IMR-90 (cell line): ENCODE measurements at regions not wholly inside any gene's neighbourhood (a gene's known extent, or its start where the extent isn't known, plus 50 kb on each side); places are given as distances from the start of the nearest gene placed in this dataset.

Source experiments
- ATAC-seq: fragments of 200-7000 bp; cut with Tn5 transposase; 2 replicates; pipeline ENCODE4 v1.9.1; 2020; ENCODE audit warnings: low read depth, mild to moderate bottlenecking, moderate library complexity
- BruUV-seq: library from RNA; stranded (reverse); fragments of 400-500 nt; replicated peaks from 2 replicates; lab custom pipeline; 2021; lab: Mats Ljungman, UMichigan
- CTCF ChIA-PET: fragments of 300-600 bp; formaldehyde crosslinking; extraction: SDS; loops from one replicate; lab custom pipeline; 2021; ENCODE audit warnings: antibody characterized with exemption; lab: Yijun Ruan, JAX
- POLR2A ChIA-PET: fragments of 300-600 bp; sonication (Branson Sonifier 250); formaldehyde crosslinking; loops from one replicate; lab custom pipeline; 2022; ENCODE audit warnings: antibody characterized with exemption; ENCODE audit not compliant: unreplicated experiment; lab: Charles Lee
- DNase-seq: peaks from one replicate; pipeline ENCODE4 v3.0.0; 2013
- H2AFZ ChIP-seq: replicated peaks from 2 replicates; pipeline ENCODE3; 2013; ENCODE audit warnings: low read length, mild to moderate bottlenecking; ENCODE audit not compliant: poor library complexity
- H2AK5ac ChIP-seq: 2 replicates; pipeline ENCODE4 v1.6.1; 2013; ENCODE audit warnings: low read depth, low read length, inconsistent platforms
- H2AK9ac ChIP-seq: replicated peaks from 2 replicates; pipeline ENCODE3; 2013; ENCODE audit warnings: mild to moderate bottlenecking, low read depth, low read length, moderate library complexity; ENCODE audit not compliant: poor library complexity
- H2BK120ac ChIP-seq: 2 replicates; pipeline ENCODE4 v1.6.1; 2013; ENCODE audit warnings: low read depth, low read length, inconsistent platforms
- H2BK15ac ChIP-seq: 3 replicates; pipeline ENCODE4 v1.6.1; 2013; ENCODE audit warnings: low read depth, low read length, inconsistent platforms
- H2BK20ac ChIP-seq: 2 replicates; pipeline ENCODE4 v1.6.1; 2013; ENCODE audit warnings: low read depth, mild to moderate bottlenecking, inconsistent platforms, low read length, moderate library complexity
- H2BK5ac ChIP-seq: 2 replicates; pipeline ENCODE4 v1.6.1; 2013; ENCODE audit warnings: mild to moderate bottlenecking, low read depth, low read length, inconsistent platforms; ENCODE audit not compliant: poor library complexity, severe bottlenecking
- H3K14ac ChIP-seq: replicated peaks from 2 replicates; pipeline ENCODE4 v1.6.1; 2013; ENCODE audit warnings: low read depth, low read length, inconsistent platforms
- H3K18ac ChIP-seq: 2 replicates; pipeline ENCODE4 v1.6.1; 2013; ENCODE audit warnings: low read depth, low read length, control low read depth
- H3K23ac ChIP-seq: 2 replicates; pipeline ENCODE4 v1.6.1; 2013; ENCODE audit warnings: low read depth, low read length, inconsistent platforms
- H3K27ac ChIP-seq: 2 replicates; pipeline ENCODE4 v1.5.1; 2013; ENCODE audit warnings: mild to moderate bottlenecking, control low read depth, low read length; ENCODE audit not compliant: insufficient read depth
- H3K27me3 ChIP-seq: 2 replicates; pipeline ENCODE4 v1.6.1; 2013; ENCODE audit warnings: low read length; ENCODE audit not compliant: control insufficient read depth, insufficient read depth
- H3K36me3 ChIP-seq: 2 replicates; pipeline ENCODE4 v1.6.1; 2013; ENCODE audit warnings: low read length, mixed read lengths; ENCODE audit not compliant: control insufficient read depth, insufficient read depth
- H3K4ac ChIP-seq: 2 replicates; pipeline ENCODE4 v1.6.1; 2013; ENCODE audit warnings: low read depth, low read length, inconsistent platforms
- H3K4me1 ChIP-seq: 2 replicates; pipeline ENCODE4 v1.6.1; 2013; ENCODE audit warnings: low read length, mixed read lengths; ENCODE audit not compliant: control insufficient read depth, insufficient read depth
- H3K4me2 ChIP-seq: 2 replicates; pipeline ENCODE4 v1.6.1; 2013; ENCODE audit warnings: low read depth, mild to moderate bottlenecking, control low read depth, low read length, moderate library complexity
- H3K4me3 ChIP-seq: 2 replicates; pipeline ENCODE4 v1.5.1; 2013; ENCODE audit warnings: low read depth, mild to moderate bottlenecking, control low read depth, low read length, moderate library complexity; ENCODE audit not compliant: insufficient read depth
- H3K56ac ChIP-seq: 2 replicates; pipeline ENCODE4 v1.6.1; 2013; ENCODE audit warnings: low read length, inconsistent platforms; ENCODE audit not compliant: insufficient read depth; ENCODE audit errors: extremely low read depth
- H3K79me1 ChIP-seq, 2 experiments: 2 replicates each; pipeline ENCODE4 v1.6.1; 2013; ENCODE audit warnings: low read length in 2 of 2, inconsistent platforms in 1 of 2, low read depth in 1 of 2
- H3K9ac ChIP-seq: 2 replicates; pipeline ENCODE4 v1.6.1; 2013; ENCODE audit warnings: low read depth, low read length, control low read depth
- H3K9me1 ChIP-seq: 2 replicates; pipeline ENCODE4 v1.6.1; 2013; ENCODE audit warnings: low read length, inconsistent platforms; ENCODE audit not compliant: insufficient read depth
- H3K9me3 ChIP-seq: 2 replicates; pipeline ENCODE4 v1.6.1; 2013; ENCODE audit warnings: low read length; ENCODE audit not compliant: control insufficient read depth, insufficient read depth
- H4K20me1 ChIP-seq: 2 replicates; pipeline ENCODE4 v1.6.1; 2013; ENCODE audit warnings: low read length, inconsistent platforms; ENCODE audit not compliant: insufficient read depth
- H4K5ac ChIP-seq: 2 replicates; pipeline ENCODE4 v1.6.1; 2013; ENCODE audit warnings: mild to moderate bottlenecking, low read depth, low read length, control low read depth
- H4K8ac ChIP-seq, 2 experiments: 2 replicates each; pipeline ENCODE4 v1.6.1; 2013; ENCODE audit warnings: low read depth in 2 of 2, low read length in 2 of 2, control low read depth in 1 of 2, inconsistent platforms in 1 of 2
- H4K91ac ChIP-seq: 2 replicates; pipeline ENCODE4 v1.6.1; 2013; ENCODE audit warnings: low read depth, low read length, inconsistent platforms; ENCODE audit not compliant: insufficient read depth
- RFX5 ChIP-seq: IDR thresholded peaks from 2 replicates; pipeline ENCODE4 v1.8.0; 2012; ENCODE audit warnings: low read depth, mild to moderate bottlenecking, low read length, moderate library complexity
- WGBS, 2 experiments: methylation state at CpG; one replicate each; pipeline versions ENCODE4 v1.1.5 to v1.1.7; 2013; ENCODE audit warnings: missing lambda C conversion rate in 2 of 2; ENCODE audit not compliant: insufficient read length in 1 of 2; ENCODE audit errors: extremely low coverage in 2 of 2; 5-methylcytosine and 5-hydroxymethylcytosine counted together
- dilution Hi-C: fragments of 300-500 bp; cut with HindIII; formaldehyde crosslinking; loops from one replicate; pipeline ENCODE4 v1.14.3; 2018; ENCODE audit warnings: low sequenced_read_pairs; ENCODE audit not compliant: unreplicated experiment
- in situ Hi-C: fragments of 300-500 bp; cut with MboI; formaldehyde crosslinking; loops from 3 replicates; pipeline ENCODE4 v1.14.3; 2019; ENCODE audit warnings: low sequenced_read_pairs, inconsistent platforms, mixed read lengths
- intact Hi-C: fragments of 100-400 bp; cut with micrococcal nuclease; formaldehyde crosslinking; loops from 2 replicates; pipeline ENCODE4 v1.10.0; 2022

GRCh38 chr6:114619621-114620200, 276.9 kb upstream of the HS3ST5 start:
- no TSS peak for BruUV-seq
- Histone ChIP-seq H3K4me2 (no peak overlapping the region), H3K79me1 (no peaks in the 10 kb centered on the region), H4K5ac (no peak overlapping the region), H3K23ac (no peak overlapping the region), H3K14ac (no peak overlapping the region), H4K8ac (no peak overlapping the region), H3K4me3 (no peak overlapping the region), H3K9ac (no peak overlapping the region), H3K18ac (no peak overlapping the region), H4K91ac (no peak overlapping the region), H2BK120ac (no peak overlapping the region), H2AK5ac (no peak overlapping the region), H3K4ac (no peak overlapping the region), H2BK15ac (no peak overlapping the region), H3K27me3 (no peaks in the 10 kb centered on the region), H3K4me1 (no peaks in the 10 kb centered on the region), H2BK5ac (no peak overlapping the region), H4K20me1 (no peaks in the 10 kb centered on the region), H3K27ac (no peak overlapping the region), H3K9me1 (no peaks in the 10 kb centered on the region), H2AK9ac (no peak overlapping the region), H2AFZ (no peak overlapping the region), H3K36me3 (no peaks in the 10 kb centered on the region), H2BK20ac (no peak overlapping the region), H3K9me3 (no peaks in the 10 kb centered on the region; the same call in 1 of the 2 replicates), H3K56ac (no peak overlapping the region)
- in situ Hi-C loops, result no loop called here
- dilution Hi-C loops, result no loop called here
- DNase-seq, result peak; percentile 0
- ATAC-seq, result no peak
- POLR2A ChIA-PET, result no interaction called here
- no peak for TF ChIP-seq RFX5
- CTCF ChIA-PET, result no interaction called here
- no CpG with 5 or more reads among the region's 2 CpGs for WGBS, 2 experiments
- intact Hi-C loops, result no loop called here
